GM21423 (cell line): ENCODE measurements at regions not wholly inside any gene's neighbourhood (a gene's known extent, or its start where the extent isn't known, plus 50 kb on each side); places are given as distances from the start of the nearest gene placed in this dataset.

Experiments
- ATAC-seq: cut with Tn5 transposase; IDR thresholded peaks from one replicate; pipeline ENCODE4 v1.9.1; 2021; ENCODE audit warnings: mild to moderate bottlenecking, moderate library complexity; ENCODE audit not compliant: unreplicated experiment

- no peak for ATAC-seq
These were observed 365.7 kb downstream of the GXYLT1 start for GRCh38 chr12:41778934-41779333.

DNA sequence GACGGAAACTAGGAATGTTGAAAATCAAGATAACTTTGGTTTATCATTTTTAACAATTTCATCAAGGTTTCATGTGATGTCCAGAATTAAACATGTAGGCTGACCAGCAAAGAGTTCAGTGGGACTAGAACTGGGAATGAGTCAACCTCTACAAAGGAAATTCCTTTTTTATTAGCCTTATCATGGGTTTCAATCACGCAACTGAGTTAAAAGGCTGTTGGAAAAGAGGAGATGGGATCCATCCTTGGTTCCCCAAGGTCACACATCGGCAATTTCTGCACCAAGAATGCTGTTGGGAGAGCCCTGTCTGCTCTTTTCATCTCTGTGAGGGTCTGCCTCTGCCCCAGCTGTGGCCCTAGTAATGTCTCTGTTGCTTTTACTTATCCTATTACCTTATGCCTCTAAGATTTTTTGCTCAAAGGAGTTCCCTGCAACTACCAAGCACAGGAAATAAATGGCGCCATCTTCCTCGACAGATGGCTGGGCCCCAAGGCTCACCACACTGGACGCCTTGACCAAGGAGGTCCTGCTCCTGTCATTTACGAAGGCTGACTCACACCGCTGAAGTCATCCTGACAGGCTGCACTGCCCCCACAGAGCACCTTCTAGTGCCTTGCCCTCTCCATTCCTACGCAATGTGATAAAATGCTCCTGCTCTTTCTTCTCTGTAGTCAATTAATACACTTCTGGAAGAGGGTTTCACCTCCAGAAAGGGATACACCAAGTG, 367.4 kb downstream of the GXYLT1 start:
- ATAC-seq = no peak

DNA sequence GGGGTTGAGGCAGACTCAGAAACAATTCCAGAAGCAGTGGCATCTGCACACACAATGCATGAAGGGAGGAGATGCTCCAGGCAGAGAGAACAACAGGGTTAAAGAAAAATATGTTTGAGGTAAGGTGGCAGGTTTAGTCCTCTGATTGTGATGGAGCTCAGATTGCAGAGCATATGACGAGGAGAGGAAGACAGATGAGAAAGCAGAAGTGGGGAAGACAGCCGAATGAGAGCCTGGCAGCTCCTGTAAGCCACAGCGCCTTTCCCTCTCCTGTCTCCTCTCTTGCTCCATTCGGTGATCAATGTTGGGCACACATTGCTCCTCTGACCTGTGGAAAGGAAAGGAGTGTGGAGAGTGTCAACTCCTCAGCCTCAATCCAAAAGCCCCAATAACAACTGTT, 372.2 kb downstream of the GXYLT1 start:
- no peak for ATAC-seq

DNA sequence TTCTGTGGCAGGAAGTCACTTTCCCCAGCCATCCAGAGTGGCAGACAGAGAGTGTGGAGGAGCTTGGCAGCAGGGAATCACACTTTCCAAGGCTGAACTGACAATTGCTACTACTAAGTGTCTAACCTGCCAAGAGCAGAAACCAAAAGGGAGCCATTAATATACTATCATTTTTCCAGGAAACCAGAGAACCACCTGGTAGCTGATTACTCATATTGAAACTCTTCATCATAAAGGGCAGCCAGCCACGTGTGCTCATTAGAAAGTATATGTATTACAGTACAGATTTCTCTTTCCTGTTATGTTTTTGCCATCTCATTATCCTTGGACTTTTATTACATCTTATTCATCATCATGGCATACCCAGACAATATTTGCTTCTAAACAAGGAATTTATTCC, 374.9 kb downstream of the GXYLT1 start:
- ATAC-seq = peak; percentile 56

- no peak for ATAC-seq
These were observed 376.2 kb downstream of the GXYLT1 start for GRCh38 chr12:41768456-41768855.

DNA sequence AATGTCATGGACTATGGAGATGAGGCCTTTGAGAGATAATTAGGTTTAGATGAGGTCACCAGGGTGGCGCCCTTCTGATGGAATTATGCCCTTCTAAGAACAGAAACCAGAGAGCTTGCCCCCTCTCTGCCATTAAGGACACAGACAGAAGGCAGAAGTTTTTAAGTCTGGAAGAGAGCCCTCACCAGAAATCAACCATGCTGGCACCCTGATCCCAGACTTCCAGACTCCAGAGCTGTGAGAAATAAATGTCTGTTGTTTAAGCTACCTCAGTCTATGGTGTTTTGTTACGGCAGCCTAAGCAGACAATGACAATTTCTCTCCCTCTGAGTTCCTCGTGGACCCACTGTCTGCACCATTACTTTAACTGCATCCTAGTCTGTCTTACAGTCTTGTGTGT, 382.0 kb downstream of the GXYLT1 start:
- ATAC-seq = no peak

- ATAC-seq = no peak
These were observed 399.1 kb downstream of the GXYLT1 start for GRCh38 chr12:41745593-41745992.

DNA sequence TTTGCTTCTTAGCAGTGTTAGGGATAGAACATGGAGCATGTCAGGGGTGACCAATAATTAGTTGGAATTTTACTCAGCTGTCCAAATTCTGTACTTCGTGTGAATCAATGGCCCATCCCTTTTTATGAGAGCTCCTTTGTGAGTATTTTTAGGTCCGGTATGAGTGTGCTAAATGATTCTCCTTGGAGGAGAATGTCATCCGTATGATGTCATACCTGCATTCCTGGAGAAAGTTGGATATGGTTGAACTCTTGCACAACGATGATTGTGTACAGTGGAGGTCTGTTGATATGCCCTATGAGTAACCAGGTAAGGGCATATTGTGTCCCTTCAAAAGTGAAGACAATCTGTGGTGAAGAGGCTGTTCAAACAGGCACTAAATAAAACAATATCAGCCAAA, 400.8 kb downstream of the GXYLT1 start:
- ATAC-seq = no peak

GRCh38 chr12:41739066-41739465, 405.6 kb downstream of the GXYLT1 start:
- ATAC-seq = no peak

GRCh38 chr12:41737423-41737822, 407.3 kb downstream of the GXYLT1 start:
- no peak for ATAC-seq

DNA sequence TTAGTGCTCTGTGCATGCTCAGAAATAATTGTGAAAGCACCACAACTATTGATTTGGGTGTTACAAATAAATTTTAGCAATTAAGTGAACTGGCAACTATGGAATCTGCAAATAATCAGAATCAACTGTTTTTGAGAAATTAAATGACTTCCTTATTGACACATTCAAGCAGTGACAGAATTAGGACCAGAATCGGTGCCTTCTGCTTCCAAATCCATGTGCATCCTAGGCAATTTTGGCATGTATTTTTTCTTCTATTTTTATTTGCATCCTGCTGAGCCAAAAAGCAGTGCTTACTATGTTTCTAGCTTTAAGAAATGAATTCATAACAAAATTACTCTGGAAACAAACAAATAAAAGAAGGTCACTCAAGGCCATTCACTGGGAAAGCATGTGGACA, 408.2 kb downstream of the GXYLT1 start:
- ATAC-seq = no peak

DNA sequence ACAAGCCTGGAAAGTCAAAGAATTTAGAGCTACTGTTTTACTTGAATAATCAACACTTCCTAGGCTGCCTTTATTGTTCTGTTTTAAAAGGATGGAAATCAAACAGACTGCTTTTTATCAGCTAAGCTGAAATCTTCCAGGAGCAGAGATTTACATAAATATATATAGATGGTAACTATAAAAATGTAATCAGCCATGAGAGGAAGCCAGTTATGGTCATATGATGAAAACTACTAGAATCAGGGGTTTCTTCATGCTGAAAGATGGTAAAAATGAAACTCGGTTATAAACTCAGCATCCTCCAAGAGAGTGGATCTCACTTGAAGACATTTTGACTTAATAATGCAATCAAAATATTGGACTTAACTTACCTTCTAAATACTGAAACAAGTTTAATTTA, 413.0 kb downstream of the GXYLT1 start:
- no peak for ATAC-seq

GRCh38 chr12:41731061-41731460, 413.6 kb downstream of the GXYLT1 start:
- no peak for ATAC-seq

DNA sequence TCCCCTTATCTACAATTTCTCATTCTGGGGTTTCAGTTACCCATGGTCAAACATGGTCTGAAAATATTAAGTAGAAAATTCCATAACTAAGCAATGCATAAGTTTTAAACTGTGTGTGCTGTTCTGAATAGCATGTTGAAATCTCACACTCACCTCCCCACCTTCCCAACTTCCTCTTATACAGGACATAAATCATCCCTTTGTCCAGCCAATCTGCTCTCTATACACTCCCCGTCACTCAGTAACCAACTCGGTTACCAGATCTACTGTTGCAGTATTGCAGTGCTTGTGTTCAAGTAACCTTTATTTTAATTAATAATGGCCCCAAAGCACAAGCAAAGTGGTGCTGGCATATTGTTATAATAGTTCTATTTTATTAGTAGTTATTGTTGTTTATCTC, 420.5 kb downstream of the GXYLT1 start:
- no peak for ATAC-seq

DNA sequence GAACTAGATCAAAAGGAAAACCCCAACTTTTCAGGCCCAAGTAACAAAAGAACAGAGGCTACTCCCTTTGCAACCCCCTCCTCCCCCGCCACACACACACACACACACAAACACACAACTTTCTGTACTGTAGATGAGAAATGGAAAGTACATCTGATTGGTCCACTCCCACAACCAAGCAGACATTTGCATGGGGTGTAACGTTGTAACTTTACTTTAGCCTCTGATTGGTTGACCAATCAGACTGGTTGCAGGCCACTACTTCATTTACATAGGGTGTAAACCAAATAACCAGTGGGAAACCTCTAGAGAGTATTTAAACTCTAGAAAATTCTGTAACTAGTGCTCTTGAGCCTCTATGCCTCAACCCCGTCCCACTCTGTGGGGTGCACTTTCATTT, 425.5 kb downstream of the GXYLT1 start:
- ATAC-seq = no peak

DNA sequence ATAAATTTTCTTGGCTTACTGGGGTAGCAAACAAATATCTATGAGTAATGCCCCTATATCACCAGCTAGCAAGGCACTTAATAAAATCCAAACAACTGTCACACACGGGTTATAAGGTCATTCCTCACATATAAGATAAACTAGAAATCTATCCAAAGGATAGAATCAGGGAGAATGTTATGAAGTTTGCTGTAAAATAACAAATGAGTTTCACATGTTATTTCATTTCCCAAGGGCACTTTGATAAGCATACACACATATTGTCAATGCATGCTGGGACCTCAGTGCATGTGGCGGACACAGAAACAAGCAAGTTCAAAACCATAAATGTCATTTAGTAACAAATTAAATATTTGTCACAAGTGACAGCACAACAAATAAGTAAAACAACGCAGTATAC, 429.4 kb downstream of the GXYLT1 start:
- no peak for ATAC-seq

DNA sequence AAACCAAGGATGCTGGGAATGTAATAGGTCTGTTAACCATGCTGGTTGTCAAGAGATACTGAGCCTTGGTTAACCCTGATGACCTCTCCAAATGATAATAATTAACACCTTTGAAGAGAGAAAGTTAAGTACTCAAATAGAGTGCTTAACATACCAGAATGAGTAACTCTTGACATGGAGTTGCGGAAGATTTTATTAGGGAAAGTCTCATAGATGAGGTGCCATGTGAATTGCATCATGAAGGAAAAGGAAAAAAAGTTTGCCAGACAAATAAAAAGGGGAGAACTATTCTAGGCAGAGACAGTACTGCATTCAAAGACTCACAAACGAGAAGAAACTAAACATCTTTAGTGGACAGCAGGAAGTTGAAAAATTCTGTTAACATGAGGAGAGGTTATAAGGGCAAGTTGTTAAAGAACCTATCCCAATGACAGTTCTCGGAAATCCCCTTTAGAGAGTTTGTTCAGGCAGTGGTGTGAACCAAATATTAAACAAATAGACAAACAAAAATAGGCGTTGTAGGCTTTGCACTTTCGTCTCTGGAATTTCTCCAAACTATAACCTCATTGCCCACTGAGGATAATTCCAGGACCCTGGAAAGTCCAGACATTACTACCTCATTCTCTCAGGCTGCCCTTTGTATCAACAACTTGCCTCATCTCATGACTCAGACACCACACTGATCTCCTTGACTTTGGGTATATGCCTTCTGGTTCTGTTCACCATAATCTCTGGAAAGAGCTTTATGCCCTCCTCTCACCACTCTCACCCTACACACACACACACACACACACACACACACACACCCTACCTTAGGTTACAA, 435.0 kb downstream of the GXYLT1 start:
- no peak for ATAC-seq

GRCh38 chr12:41709012-41709411, 435.7 kb downstream of the GXYLT1 start:
- ATAC-seq = no peak

DNA sequence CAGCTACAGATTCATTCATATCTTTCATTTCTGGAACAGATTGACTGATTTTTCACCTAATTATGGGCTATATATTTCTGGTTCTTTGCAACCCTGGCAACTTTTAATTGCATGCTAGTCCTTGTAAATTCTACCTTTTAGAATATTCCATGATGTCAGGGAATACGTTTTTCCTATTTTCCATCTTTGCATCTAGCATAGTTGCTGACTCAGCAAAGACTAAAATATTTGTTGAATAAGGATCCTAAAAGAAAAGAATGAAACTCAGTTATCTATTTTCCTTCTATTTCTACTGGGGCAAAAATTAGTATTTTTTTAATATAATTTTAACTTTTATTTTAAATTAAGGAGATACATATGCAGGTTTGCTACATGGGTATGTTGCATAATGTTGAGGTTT, 438.3 kb downstream of the GXYLT1 start:
- ATAC-seq = no peak

DNA sequence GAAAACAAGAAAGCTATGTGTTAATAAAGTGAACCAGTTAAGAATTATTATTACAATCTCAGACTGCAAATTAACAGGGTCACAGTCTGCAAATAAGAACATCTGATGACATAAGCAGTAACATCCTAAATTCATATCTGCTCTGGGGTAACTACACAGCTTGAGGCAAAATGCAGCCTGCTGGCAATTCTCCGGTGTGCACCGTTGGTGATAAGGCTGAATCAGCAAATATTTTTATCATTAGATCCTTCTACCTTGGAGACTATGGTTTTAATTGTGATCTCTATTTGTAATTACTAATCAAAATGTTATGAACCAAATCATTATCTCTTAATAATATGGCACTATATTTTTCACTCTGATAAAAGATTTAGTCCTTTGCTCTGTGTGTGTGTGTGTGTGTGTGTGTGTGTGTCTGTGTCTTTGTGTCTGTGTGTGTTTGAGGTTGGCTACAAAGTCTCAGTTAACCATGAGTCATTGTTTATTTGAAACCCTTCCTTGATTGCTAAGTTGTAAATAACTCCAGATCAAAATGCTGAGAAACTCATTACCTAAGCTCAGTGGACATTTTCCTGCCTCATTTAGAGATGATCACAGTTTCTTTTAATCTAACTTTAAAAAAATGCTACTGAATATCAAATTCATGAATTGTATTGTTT, 442.6 kb downstream of the GXYLT1 start:
- ATAC-seq = no peak

DNA sequence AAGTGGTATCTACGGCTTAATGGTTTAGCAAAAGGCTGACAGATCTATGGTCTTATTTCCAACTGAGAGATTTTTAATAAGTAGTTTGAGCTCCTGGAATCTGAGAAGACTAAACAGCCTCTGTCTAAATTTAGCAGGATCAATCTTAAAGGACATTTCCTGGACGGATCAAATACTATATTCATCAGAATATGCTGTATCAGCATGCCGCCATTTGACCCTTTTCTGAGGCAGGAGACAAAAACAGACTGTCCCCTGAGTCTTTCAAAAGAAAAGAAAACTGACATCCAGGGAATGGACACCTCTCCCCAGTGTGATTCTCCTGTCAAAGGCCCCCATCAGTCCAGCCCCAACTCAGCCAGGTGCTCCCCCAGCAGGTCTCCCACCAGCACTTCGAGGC, 443.7 kb downstream of the GXYLT1 start:
- no peak for ATAC-seq

DNA sequence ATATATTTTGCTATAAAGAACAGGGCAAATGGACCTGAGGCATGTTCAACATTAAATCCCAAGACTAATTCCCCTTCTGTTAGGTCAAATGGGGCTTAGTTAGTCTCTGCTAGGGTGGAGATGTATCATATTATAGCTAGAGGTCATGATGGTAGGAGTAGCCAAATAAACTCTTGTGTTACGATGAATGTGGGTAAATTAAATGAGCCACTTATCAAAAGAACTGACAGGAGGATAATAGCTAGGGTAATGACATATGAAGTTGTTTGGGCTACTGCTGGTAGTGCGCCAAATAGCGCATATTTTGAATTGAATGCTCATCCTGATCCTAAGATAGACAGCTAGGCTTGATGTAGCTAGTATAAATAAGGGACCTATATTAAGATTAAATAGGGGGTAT, 445.0 kb downstream of the GXYLT1 start:
- no peak for ATAC-seq
